Mesodermal cell (in vitro differentiated cells): ENCODE measurements at regions not wholly inside any gene's neighbourhood (a gene's known extent, or its start where the extent isn't known, plus 50 kb on each side); places are given as distances from the start of the nearest gene placed in this dataset.

Experiments used
- H3K27ac ChIP-seq: 2 replicates; pipeline ENCODE4 v1.7.0; 2013; ENCODE audit warnings: mild to moderate bottlenecking, low read depth, low read length, moderate library complexity; ENCODE audit not compliant: severe bottlenecking
- H3K36me3 ChIP-seq: 2 replicates; pipeline ENCODE4 v1.7.1; 2013; ENCODE audit warnings: mild to moderate bottlenecking, low read length, moderate library complexity; ENCODE audit not compliant: control insufficient read depth, insufficient read depth
- H3K4me1 ChIP-seq: one replicate; pipeline ENCODE4 v1.7.1; 2013; ENCODE audit warnings: mild to moderate bottlenecking, low read length; ENCODE audit not compliant: insufficient read depth, control insufficient read depth, poor library complexity, severe bottlenecking
- H3K4me3 ChIP-seq: 2 replicates; pipeline ENCODE4 v1.7.0; 2013; ENCODE audit warnings: low read length, control low read depth, mild to moderate bottlenecking; ENCODE audit not compliant: insufficient read depth, poor library complexity, severe bottlenecking; ENCODE audit errors: extremely low read depth
- H3K9me3 ChIP-seq: 2 replicates; pipeline ENCODE4 v1.7.1; 2013; ENCODE audit warnings: mild to moderate bottlenecking, low read length, moderate library complexity; ENCODE audit not compliant: control insufficient read depth
- WGBS, 2 experiments: methylation state at CpG; one replicate each; pipeline ENCODE4 v1.1.5; 2013; ENCODE audit warnings: missing lambda C conversion rate in 2 of 2; ENCODE audit not compliant: insufficient coverage in 2 of 2; 5-methylcytosine and 5-hydroxymethylcytosine counted together

DNA sequence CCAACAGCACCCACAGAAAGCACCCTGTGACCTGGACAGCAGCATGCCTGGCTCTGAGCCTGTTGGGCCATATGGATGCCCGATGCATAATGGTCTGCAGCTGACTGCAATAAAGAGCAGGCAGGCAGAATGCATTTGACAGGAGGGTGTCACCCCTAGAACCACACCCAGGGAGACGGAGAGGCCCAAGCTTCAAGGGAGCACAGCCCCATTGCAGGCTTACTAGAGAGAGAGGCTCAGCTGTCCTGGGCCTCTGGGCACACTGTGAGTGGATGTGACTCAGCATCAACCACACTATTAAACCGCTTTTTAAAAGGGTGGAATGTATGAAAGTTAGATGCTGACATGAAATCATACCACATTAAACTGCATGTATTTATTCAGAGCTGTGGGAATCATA lies 365.3 kb downstream of the CTTN start:
- H3K9me3 ChIP-seq = peaks cover 4% of the 10 kb centered on the region
- WGBS, 2 experiments = 86% methylated on average over 2 of the region's 3 CpGs; no CpG with 5 or more reads in 1 of the 2 experiments
- no peaks in the 10 kb centered on the region for H3K4me1 ChIP-seq
- H3K4me3 ChIP-seq = no peak overlapping the region
- H3K36me3 ChIP-seq = no peaks in the 10 kb centered on the region
- no peak overlapping the region for H3K27ac ChIP-seq

DNA sequence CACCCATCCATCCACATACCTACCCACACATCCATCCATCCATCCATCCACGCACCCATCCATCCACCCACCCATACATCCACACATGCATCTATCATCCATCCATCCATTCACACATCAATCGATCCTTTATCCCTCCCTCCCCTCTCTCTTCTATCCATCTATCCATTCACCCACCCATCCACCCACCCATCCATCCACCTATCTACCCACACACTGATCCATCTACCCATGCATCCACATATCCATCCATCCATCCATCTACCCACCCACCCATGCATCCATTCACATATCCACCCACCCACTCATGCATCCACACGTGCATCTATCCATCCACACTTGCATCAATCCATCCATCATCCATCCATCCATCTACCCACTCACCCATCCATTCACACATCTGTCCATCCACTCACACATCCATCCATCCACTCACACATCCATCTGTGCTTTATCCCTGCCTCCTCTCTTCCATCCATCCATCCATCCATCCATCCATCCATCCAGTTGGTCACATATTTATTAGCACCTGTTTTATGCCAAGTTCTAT lies 366.1 kb downstream of the CTTN start:
- H3K36me3 ChIP-seq = no peaks in the 10 kb centered on the region
- WGBS, 2 experiments = 81 to 83% methylated on average over 3 of the region's 3 CpGs
- peaks cover 4% of the 10 kb centered on the region for H3K9me3 ChIP-seq
- H3K27ac ChIP-seq = no peak overlapping the region
- H3K4me3 ChIP-seq = no peak overlapping the region
- H3K4me1 ChIP-seq = no peaks in the 10 kb centered on the region

DNA sequence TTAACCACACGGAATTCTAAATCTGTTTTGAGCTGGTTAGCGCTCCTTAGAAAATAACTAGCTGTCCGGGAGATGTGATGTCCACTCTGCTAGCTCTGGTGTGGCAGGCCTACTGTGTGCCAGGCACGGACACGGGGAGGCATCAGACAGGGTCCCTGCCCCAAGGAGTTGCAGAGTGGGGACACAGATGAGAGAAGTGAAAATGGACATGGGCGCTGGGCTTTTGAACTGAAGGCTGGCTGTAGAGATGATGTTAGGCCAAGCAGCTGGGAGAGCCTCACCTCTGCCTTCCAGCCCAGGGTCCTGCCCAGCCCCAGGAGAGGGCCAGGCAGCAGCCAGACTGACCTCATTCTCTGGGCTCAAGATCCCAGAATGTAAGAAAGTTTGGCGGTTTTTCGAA lies 368.6 kb downstream of the CTTN start:
- no peaks in the 10 kb centered on the region for H3K36me3 ChIP-seq
- WGBS, 2 experiments = 96 to 100% methylated on average over 6 of the region's 8 CpGs
- H3K27ac ChIP-seq = no peak overlapping the region
- H3K9me3 ChIP-seq = no peaks in the 10 kb centered on the region
- H3K4me1 ChIP-seq = no peaks in the 10 kb centered on the region
- no peak overlapping the region for H3K4me3 ChIP-seq

DNA sequence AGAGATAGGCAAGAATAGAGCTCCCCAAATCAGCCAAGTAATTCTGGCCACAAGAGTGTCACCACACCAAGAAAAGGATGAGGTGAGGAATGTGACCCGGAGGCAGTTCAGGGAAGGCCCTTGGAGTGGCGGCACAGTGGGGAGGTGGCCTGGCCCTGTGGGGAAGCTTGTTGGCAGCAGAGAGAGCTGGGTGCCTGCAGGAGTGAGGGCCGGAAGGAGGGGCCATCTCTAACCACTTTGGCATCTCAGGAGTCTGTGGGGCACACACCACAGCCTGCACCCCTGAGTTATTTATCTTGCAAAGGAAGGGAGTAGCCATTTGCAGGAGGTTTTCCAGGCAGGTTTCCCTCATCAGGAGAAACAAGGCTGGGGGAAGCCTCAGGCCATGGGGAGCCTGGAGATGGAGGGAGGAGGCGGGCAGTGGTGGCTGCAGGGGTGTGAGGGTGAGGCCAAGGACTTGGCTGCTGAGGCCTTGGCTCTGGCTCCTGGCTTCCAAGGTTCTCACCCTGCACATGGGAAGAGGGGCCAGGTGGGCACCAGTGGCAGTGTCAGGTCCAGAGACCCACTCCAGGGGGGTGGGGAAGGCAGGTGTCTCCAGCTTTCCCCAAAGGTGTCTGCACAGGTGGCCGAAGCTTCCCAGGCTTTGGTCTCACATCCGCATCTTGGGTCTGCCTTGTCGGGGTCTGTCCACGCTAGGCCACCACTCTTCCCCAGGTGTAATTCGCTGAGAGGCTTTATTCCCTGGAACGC lies 370.2 kb downstream of the CTTN start:
- no peak overlapping the region for H3K27ac ChIP-seq

DNA sequence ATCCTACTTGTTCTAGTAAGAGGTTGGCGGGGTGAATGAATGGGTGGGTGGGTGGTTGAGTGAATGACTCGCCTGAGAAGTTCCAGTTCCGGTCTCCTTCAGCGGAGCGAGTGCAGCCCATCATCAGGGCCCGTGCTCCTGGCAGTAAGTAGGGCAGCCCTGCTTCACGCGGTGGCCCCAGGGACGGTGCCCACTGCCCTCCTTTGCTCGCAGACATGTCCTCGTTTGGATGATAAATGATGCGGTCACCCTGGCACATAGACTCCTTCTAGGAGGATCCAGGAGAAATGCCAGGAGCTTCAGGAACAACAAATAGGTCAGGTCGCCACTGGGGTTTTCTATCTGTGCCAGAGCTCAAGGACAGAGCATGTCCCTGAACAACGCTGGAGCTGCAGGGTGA lies 370.8 kb downstream of the CTTN start:
- H3K4me3 ChIP-seq = no peak overlapping the region
- H3K36me3 ChIP-seq = no peaks in the 10 kb centered on the region
- H3K27ac ChIP-seq = no peak overlapping the region
- H3K9me3 ChIP-seq = no peaks in the 10 kb centered on the region
- no peaks in the 10 kb centered on the region for H3K4me1 ChIP-seq
- 82 to 85% methylated on average over 13 to 14 of the region's 14 CpGs for WGBS, 2 experiments

More for the DNA sequence above, 370.2 kb downstream of the CTTN start:
- no peaks in the 10 kb centered on the region for H3K9me3 ChIP-seq
- 93 to 96% methylated on average over 9 to 10 of the region's 10 CpGs for WGBS, 2 experiments
- no peaks in the 10 kb centered on the region for H3K4me1 ChIP-seq
- no peak overlapping the region for H3K4me3 ChIP-seq
- no peaks in the 10 kb centered on the region for H3K36me3 ChIP-seq

DNA sequence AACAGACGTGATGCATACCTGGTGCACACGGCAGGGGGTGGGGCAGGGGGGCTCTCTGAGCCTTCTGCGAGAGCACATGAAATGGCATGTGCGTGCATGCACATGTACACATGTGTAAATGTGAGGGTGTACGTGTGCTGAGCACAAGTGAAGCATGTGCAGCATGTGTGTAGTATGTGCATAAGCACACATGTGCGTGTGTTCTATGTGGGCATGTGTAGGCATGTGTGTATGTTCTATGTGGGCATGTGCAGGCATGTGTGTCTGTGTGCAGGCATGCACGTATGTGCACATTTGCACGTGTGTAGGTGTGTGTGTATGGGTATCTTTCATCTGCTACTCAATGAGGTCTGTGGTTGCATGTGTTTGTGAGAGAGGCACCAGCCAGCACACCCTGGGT lies 371.2 kb downstream of the CTTN start:
- H3K36me3 ChIP-seq = no peaks in the 10 kb centered on the region
- H3K4me1 ChIP-seq = no peaks in the 10 kb centered on the region
- WGBS, 2 experiments = 84 to 94% methylated on average over 8 of the region's 8 CpGs
- no peaks in the 10 kb centered on the region for H3K9me3 ChIP-seq
- H3K27ac ChIP-seq = no peak overlapping the region
- no peak overlapping the region for H3K4me3 ChIP-seq

DNA sequence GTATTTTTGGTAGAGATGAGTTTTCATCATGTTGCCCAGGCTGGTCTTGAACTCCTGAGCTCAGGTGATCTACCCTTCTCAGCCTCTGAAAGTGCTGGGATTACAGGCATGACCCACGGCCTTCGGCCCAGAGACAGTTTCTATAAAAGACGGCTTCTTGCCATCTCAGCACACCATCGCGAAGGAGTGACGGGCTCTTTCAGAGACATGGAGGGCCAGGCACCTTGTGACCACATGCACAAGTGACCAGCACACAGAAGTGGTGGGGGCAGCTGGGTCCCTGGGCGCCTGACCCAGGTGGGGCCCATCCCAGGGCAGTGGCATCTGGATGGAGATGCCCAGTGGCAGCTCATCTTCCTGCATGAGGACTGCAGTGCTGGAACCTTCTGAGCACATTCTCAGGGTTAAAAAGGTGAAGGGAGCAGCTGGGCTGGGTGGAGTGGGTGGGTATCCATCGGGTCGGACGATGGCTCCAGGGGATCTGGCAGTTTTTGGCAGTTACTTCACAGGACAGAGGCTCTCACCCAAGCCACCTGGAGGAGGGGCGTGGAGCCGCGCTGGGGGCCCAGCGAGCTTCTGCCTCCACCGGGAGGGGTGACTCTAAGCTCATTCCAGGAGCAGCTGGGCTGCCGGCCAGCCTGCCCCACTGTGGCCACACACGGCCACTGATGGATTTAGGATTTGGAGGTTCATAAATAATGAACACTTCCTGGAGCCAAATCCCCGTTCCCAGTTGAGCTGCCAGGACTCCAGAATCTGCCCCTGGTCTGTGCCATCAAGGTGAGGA lies 373.0 kb downstream of the CTTN start:
- WGBS, 2 experiments = 91 to 93% methylated on average over 15 to 18 of the region's 18 CpGs
- H3K27ac ChIP-seq = no peak overlapping the region
- no peaks in the 10 kb centered on the region for H3K4me1 ChIP-seq
- no peaks in the 10 kb centered on the region for H3K36me3 ChIP-seq
- H3K9me3 ChIP-seq = no peaks in the 10 kb centered on the region
- no peak overlapping the region for H3K4me3 ChIP-seq

DNA sequence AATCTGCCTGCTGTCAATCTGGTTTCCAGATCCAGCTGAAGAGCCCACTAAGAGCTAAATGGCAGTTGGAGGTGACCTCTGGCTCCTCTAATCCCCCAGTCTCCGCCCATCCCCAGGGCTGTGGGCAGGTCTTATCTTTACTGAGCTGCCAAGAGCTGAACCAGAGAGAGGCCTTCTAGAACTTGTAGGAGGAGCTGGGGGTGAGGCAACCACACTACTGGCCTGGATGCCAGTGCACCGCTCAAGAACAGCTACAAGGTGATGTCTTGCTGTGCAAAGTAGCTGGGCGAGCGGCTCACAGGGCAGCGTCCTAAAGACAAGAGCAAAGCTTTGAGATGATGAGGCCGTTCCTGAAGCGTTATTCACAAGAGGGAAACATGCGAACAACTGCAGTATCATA lies 374.6 kb downstream of the CTTN start:
- Histone ChIP-seq H3K4me3 (no peak overlapping the region), H3K4me1 (no peaks in the 10 kb centered on the region), H3K27ac (no peak overlapping the region), H3K9me3 (no peaks in the 10 kb centered on the region), H3K36me3 (no peaks in the 10 kb centered on the region)
- WGBS, 2 experiments = 92 to 95% methylated on average over 5 to 7 of the region's 8 CpGs

DNA sequence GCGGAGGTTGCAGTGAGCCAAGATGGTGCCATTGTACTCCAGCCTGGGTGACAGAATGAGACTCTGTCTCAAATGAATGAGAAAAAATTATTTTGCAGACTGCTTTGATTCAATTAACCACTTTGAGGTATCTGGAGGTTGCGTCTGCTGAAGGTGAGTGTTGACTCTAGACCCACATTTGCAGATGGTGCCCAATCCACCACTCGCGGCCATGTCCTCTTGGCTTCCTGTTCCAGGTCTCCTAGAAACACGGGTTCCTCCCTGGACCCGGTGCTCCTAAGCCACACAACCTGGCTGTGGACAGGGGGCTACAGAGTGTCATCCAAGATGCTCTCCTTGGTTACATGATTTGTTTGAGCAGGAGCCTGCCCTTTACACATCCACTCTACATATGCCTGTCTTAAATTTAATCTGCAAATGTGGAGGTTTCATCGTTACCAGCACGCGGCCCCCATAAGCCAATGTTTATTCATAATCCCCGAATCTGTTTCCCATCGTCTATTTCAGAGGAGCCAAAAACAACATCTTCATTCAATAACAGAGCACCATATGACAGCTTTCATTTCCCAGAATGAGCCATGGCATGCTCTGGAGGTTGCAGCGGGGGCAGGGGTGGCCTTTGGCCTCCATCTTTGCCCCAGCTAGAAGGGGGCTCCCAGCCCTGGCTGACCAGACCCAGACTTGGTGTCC lies 377.2 kb downstream of the CTTN start:
- 91 to 94% methylated on average over 10 to 11 of the region's 12 CpGs for WGBS, 2 experiments
- H3K9me3 ChIP-seq = no peaks in the 10 kb centered on the region
- no peak overlapping the region for H3K4me3 ChIP-seq
- H3K36me3 ChIP-seq = no peaks in the 10 kb centered on the region
- no peak overlapping the region for H3K27ac ChIP-seq
- no peaks in the 10 kb centered on the region for H3K4me1 ChIP-seq

DNA sequence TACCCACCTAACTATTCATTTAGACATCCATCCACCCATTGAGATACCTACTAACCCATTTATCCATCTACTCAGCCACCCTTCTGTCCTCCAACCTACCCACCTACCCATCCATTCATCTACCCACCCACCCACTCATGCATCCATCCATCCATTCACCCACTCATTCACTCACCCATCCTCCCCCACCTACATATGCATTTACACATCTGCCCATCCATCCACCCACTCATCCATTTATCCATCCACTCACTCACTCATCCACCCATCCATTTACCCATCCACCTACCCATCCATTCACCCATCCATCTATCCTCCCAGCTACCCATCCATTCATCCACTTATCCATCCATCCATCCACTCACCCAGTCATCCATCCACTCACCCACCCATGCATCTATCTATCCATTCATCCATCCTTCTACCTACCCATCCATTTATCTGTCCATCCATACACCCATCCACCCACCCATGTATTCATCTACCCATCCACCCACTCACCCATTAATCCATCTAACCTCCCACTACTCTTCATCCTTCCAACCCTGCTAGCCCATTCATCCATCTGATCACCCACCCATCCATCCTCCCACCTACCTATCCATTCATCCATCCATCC lies 378.7 kb downstream of the CTTN start:
- Histone ChIP-seq H3K27ac (no peak overlapping the region), H3K9me3 (no peaks in the 10 kb centered on the region), H3K4me1 (no peaks in the 10 kb centered on the region), H3K36me3 (no peaks in the 10 kb centered on the region), H3K4me3 (no peak overlapping the region)
